Bronchial epithelial cell (primary cell): ENCODE measurements at regions not wholly inside any gene's neighbourhood (a gene's known extent, or its start where the extent isn't known, plus 50 kb on each side); places are given as distances from the start of the nearest gene placed in this dataset.
"Not testable (repeated sequence)": the region's sequence is repeated elsewhere in the genome, so short reads cannot be mapped to it uniquely, and the experiment has no call there.

Experiments
- DNase-seq: peaks from one replicate; pipeline ENCODE4 v3.0.0-alpha.2; 2010; ENCODE audit warnings: low read depth
- FAIRE-seq: peaks from 2 replicates; lab custom pipeline; 2011; peaks lifted over from hg19 to GRCh38; lab: Jason Lieb, UNC
- H3K27me3 ChIP-seq: 2 replicates; pipeline ENCODE4 v1.5.1; 2011; ENCODE audit warnings: low read length; ENCODE audit not compliant: control insufficient read depth, insufficient read depth
- H3K36me3 ChIP-seq: 2 replicates; pipeline ENCODE4 v1.5.1; 2011; ENCODE audit warnings: low read length; ENCODE audit not compliant: control insufficient read depth, insufficient read depth
- H3K4me3 ChIP-seq: 2 replicates; pipeline ENCODE4 v1.5.1; 2011; ENCODE audit warnings: mild to moderate bottlenecking, low read depth, low read length, control low read depth
- CTCF ChIP-seq: IDR thresholded peaks from 2 replicates; pipeline ENCODE4 v1.5.1; 2011; ENCODE audit warnings: mild to moderate bottlenecking, moderate library complexity, low read length, control low read depth, inconsistent platforms; ENCODE audit not compliant: insufficient read depth, severe bottlenecking

GRCh38 chr5:161009817-161010216 lies 157.8 kb upstream of the ATP10B start:
- Histone ChIP-seq H3K4me3 (no peak overlapping the region), H3K36me3 (no peaks in the 10 kb centered on the region), H3K27me3 (no peaks in the 10 kb centered on the region)
- TF ChIP-seq CTCF = no peak
- FAIRE-seq = no peak
- DNase-seq = no peak

- H3K4me3 ChIP-seq = no peak overlapping the region
- H3K27me3 ChIP-seq = no peaks in the 10 kb centered on the region
- TF ChIP-seq CTCF = no peak
- FAIRE-seq (no peak), DNase-seq (no peak)
- H3K36me3 ChIP-seq = no peaks in the 10 kb centered on the region
These were observed 157.2 kb upstream of the ATP10B start for GRCh38 chr5:161009194-161009593.

GRCh38 chr5:161007879-161008278 lies 155.9 kb upstream of the ATP10B start:
- no peak for DNase-seq
- Histone ChIP-seq H3K36me3 (no peaks in the 10 kb centered on the region), H3K27me3 (no peaks in the 10 kb centered on the region), H3K4me3 (no peak overlapping the region)
- TF ChIP-seq CTCF = no peak
- no peak for FAIRE-seq

DNA sequence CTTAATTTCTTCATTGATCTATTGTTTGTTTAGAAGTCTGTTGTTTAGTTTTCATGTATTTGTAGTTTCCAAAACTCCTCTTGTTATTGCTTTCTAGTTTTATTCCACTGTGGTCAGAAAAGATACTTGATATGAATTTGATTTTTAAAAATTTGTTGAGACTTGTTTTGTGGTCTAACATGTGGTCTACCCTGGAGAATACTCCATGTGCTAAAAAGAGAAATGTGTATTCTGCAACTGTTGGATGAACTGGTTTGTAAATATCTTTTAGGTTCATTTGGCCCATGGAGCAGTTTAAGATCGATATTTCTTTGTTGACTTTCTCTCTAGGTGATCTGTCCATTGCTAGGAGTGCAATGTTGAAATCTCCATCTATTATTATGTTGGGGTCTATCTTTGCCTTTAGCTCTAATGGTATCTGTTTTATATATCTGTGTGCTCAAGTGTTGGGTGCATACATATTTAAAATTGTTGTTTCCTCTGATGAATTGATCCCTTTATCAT lies 150.6 kb upstream of the ATP10B start:
- FAIRE-seq (no peak), DNase-seq (peak; percentile 17)
- H3K27me3 ChIP-seq = no peaks in the 10 kb centered on the region
- no peaks in the 10 kb centered on the region for H3K36me3 ChIP-seq
- no peak for TF ChIP-seq CTCF
- H3K4me3 ChIP-seq = no peak overlapping the region

GRCh38 chr5:161001604-161002003 lies 149.6 kb upstream of the ATP10B start:
- FAIRE-seq (no peak), DNase-seq (no peak)
- Histone ChIP-seq H3K4me3 (no peak overlapping the region), H3K36me3 (no peaks in the 10 kb centered on the region), H3K27me3 (no peaks in the 10 kb centered on the region)
- TF ChIP-seq CTCF = no peak

DNA sequence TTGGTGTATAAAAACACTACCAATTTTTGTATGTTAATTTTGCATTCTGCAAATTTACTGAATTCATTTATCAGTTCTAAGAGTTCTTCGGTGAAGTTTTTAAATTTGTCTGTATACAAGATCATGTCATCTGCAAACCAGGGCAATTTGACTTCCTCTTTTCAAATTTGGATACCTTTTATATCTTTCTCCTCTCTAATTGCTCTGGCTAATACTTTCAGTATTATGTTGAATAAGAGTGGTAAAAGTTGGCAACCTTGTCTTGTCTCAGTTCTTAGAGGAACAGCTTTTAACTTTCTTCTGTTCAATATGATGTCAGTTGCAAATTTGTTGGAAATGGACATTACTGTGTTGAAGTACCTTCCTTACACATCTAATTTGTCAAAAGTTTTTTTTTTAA lies 149.1 kb upstream of the ATP10B start:
- not testable (repeated sequence) for H3K27me3 ChIP-seq, H3K36me3 ChIP-seq, H3K4me3 ChIP-seq, DNase-seq, FAIRE-seq
